ENCODE measurements at regions not wholly inside any gene's neighbourhood (a gene's known extent, or its start where the extent isn't known, plus 50 kb on each side); places are given as distances from the start of the nearest gene placed in this dataset.

DNA sequence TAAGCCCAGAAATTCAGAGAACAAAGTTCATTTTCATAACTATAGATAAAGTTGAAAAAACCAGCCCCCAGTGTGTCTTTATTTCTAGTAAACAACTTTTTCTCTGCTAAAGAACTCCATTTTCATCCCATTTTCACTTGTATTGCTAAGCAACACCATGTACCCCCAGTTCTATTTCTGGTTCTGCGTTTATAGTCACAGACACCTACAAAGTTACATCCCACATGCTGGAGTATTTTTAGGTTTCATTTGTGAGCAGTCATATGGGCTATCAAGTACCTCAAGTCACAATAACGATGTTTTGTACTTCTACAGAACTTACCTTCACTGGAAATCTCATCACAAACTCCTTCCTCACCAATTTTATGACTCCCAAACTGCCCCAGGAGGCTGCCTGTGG, 236.5 kb downstream of the RSL24D1 start:
- no peak for TF ChIP-seq POLR2A (IDR thresholded peaks at IDR 0.05; ENCODE audit: low read depth)
- TF ChIP-seq, protein P1, sequence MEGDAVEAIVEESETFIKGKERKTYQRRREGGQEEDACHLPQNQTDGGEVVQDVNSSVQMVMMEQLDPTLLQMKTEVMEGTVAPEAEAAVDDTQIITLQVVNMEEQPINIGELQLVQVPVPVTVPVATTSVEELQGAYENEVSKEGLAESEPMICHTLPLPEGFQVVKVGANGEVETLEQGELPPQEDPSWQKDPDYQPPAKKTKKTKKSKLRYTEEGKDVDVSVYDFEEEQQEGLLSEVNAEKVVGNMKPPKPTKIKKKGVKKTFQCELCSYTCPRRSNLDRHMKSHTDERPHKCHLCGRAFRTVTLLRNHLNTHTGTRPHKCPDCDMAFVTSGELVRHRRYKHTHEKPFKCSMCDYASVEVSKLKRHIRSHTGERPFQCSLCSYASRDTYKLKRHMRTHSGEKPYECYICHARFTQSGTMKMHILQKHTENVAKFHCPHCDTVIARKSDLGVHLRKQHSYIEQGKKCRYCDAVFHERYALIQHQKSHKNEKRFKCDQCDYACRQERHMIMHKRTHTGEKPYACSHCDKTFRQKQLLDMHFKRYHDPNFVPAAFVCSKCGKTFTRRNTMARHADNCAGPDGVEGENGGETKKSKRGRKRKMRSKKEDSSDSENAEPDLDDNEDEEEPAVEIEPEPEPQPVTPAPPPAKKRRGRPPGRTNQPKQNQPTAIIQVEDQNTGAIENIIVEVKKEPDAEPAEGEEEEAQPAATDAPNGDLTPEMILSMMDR (IDR thresholded peaks at IDR 0.05) = no peak

All from esophagus muscularis mucosa (tissue), 3 donors.